HCT116 (cell line): ENCODE measurements at regions not wholly inside any gene's neighbourhood (a gene's known extent, or its start where the extent isn't known, plus 50 kb on each side); places are given as distances from the start of the nearest gene placed in this dataset.

Source experiments
- ATAC-seq: fragments of 200-7000 bp; cut with Tn5 transposase; 2 replicates; pipeline ENCODE4 v1.9.1; 2020; ENCODE audit warnings: mild to moderate bottlenecking, moderate library complexity
- BruUV-seq: library from RNA; stranded (reverse); fragments of 400-500 nt; replicated peaks from 2 replicates; lab custom pipeline; 2021; lab: Mats Ljungman, UMichigan
- CTCF ChIA-PET: fragments of 300-600 bp; sonication (Branson Sonifier 250); formaldehyde crosslinking; loops from one replicate; lab custom pipeline; 2021; ENCODE audit warnings: antibody characterized with exemption; lab: Charles Lee
- POLR2A ChIA-PET: fragments of 300-600, 350-600 bp; sonication (Branson Sonifier 250); formaldehyde crosslinking; loops from one replicate; lab custom pipeline; 2021; ENCODE audit warnings: antibody characterized with exemption; lab: Charles Lee
- RAD21 ChIA-PET, 2 experiments: fragments of 300-600 bp; sonication (Branson Sonifier 250); formaldehyde crosslinking; loops; one replicate each; lab custom pipeline; 2023; ENCODE audit warnings: low total read pairs in 2 of 2; ENCODE audit not compliant: uncharacterized antibody in 2 of 2, unreplicated experiment in 2 of 2, low non-redundant PET in 1 of 2; lab: Charles Lee
- DNase-seq: peaks from one replicate; pipeline ENCODE4 v3.0.0-alpha.2; 2010; ENCODE audit warnings: low read depth, low spot score
- H2AFZ ChIP-seq: fragments of 200-600 bp; shearing (Covaris generic), sonication (generic); 2 replicates; pipeline ENCODE4 v1.6.1; 2017; ENCODE audit warnings: low read depth, mixed run types, mixed read lengths, antibody characterized with exemption, low read length; ENCODE audit not compliant: poor library complexity, severe bottlenecking
- H3K27ac ChIP-seq: 2 replicates; pipeline ENCODE4 v1.5.1; 2012; ENCODE audit warnings: low read depth, low read length
- H3K27me3 ChIP-seq: fragments of 200-600 bp; sonication (generic); 2 replicates; pipeline ENCODE4 v1.6.1; 2016; ENCODE audit warnings: mixed run types, low read length, mixed read lengths; ENCODE audit not compliant: insufficient read depth
- H3K36me3 ChIP-seq, 2 experiments: fragments of 200-500 bp in 1 of 2; fragments of 200-600 bp in 1 of 2; sonication (Bioruptor generic) in 1 of 2; sonication (generic) in 1 of 2; 2 replicates each; pipeline versions ENCODE4 v1.5.1 to v1.6.1; 2014 to 2016; ENCODE audit warnings: low read length in 2 of 2, inconsistent platforms in 1 of 2, mixed read lengths in 1 of 2, mixed run types in 1 of 2; ENCODE audit not compliant: insufficient read depth in 2 of 2, control insufficient read depth in 1 of 2
- H3K4me1 ChIP-seq, 2 experiments: fragments of 200-600 bp in 1 of 2; sonication (generic) in 1 of 2; 2 replicates each; pipeline versions ENCODE4 v1.5.1 to v1.6.1; 2012 to 2017; ENCODE audit warnings: low read length in 2 of 2, inconsistent platforms in 1 of 2, mild to moderate bottlenecking in 1 of 2, mixed read lengths in 1 of 2, mixed run types in 1 of 2, moderate library complexity in 1 of 2; ENCODE audit not compliant: insufficient read depth in 2 of 2, control insufficient read depth in 1 of 2
- H3K4me2 ChIP-seq: fragments of 200-600 bp; sonication (generic); 2 replicates; pipeline ENCODE4 v1.6.1; 2017; ENCODE audit warnings: mixed run types, low read length, mixed read lengths
- H3K4me3 ChIP-seq, 2 experiments: fragments of 200-600 bp in 1 of 2; sonication (generic) in 1 of 2; replicated peaks in 1 of 2; 2 replicates each; pipeline ENCODE4 v1.5.1; 2011 to 2016; ENCODE audit warnings: low read length in 2 of 2, control low read depth in 1 of 2, low read depth in 1 of 2, mild to moderate bottlenecking in 1 of 2, mixed read lengths in 1 of 2, mixed run types in 1 of 2
- H3K79me2 ChIP-seq: fragments of 200-600 bp; sonication (generic); 2 replicates; pipeline ENCODE4 v1.6.1; 2017; ENCODE audit warnings: mild to moderate bottlenecking, mixed run types, low read length, moderate library complexity, mixed read lengths; ENCODE audit not compliant: insufficient read depth
- H3K9ac ChIP-seq: fragments of 200-600 bp; sonication (generic); 2 replicates; pipeline ENCODE4 v1.6.1; 2016; ENCODE audit warnings: low read length, mixed read lengths
- H3K9me2 ChIP-seq: fragments of 200-600 bp; sonication (generic), shearing (Covaris generic); 2 replicates; pipeline ENCODE4 v1.6.1; 2017; ENCODE audit warnings: mixed run types, mild to moderate bottlenecking, moderate library complexity; ENCODE audit not compliant: insufficient read depth
- H3K9me3 ChIP-seq, 2 experiments: fragments of 200-500 bp in 1 of 2; fragments of 200-600 bp in 1 of 2; sonication (Bioruptor generic) in 1 of 2; sonication (generic) in 1 of 2; 2 replicates each; pipeline ENCODE4 v1.6.1; 2014 to 2017; ENCODE audit warnings: low read length in 2 of 2, mixed read lengths in 2 of 2, inconsistent platforms in 1 of 2, low read depth in 1 of 2, mild to moderate bottlenecking in 1 of 2, mixed run types in 1 of 2, moderate library complexity in 1 of 2; ENCODE audit not compliant: control insufficient read depth in 1 of 2, insufficient read depth in 1 of 2
- H4K20me1 ChIP-seq: fragments of 200-600 bp; sonication (generic), shearing (Covaris generic); 2 replicates; pipeline ENCODE4 v1.6.1; 2017; ENCODE audit warnings: mixed run types, mild to moderate bottlenecking, moderate library complexity; ENCODE audit not compliant: insufficient read depth
- ATF3 ChIP-seq: IDR thresholded peaks from 2 replicates; pipeline ENCODE4 v1.6.1; 2012
- EGR1 ChIP-seq: IDR thresholded peaks from 2 replicates; pipeline ENCODE4 v1.6.1; 2012; ENCODE audit warnings: low read depth
- FOSL1 ChIP-seq: IDR thresholded peaks from 2 replicates; pipeline ENCODE4 v1.6.1; 2012; ENCODE audit warnings: low read depth
- JUND ChIP-seq: IDR thresholded peaks from 2 replicates; pipeline ENCODE4 v1.6.1; 2012
- POLR2A ChIP-seq: IDR thresholded peaks from 2 replicates; pipeline ENCODE4 v1.7.0; 2011; ENCODE audit warnings: borderline replicate concordance; ENCODE audit not compliant: insufficient read depth, insufficient read length; ENCODE audit errors: extremely low read depth
- RAD21 ChIP-seq: IDR thresholded peaks from 2 replicates; pipeline ENCODE4 v1.6.1; 2012; ENCODE audit warnings: low read depth, mild to moderate bottlenecking
- SIN3A ChIP-seq: IDR thresholded peaks from 2 replicates; pipeline ENCODE4 v1.6.1; 2012; ENCODE audit warnings: low read depth
- SRF ChIP-seq: IDR thresholded peaks from 2 replicates; pipeline ENCODE4 v1.6.1; 2012; ENCODE audit warnings: low read depth
- ZBTB33 ChIP-seq: IDR thresholded peaks from 2 replicates; pipeline ENCODE4 v1.6.1; 2011; ENCODE audit warnings: mild to moderate bottlenecking, low read length, moderate library complexity; ENCODE audit not compliant: insufficient replicate concordance; ENCODE audit errors: extremely low read depth
- intact Hi-C: fragments of 100-400 bp; cut with micrococcal nuclease; formaldehyde crosslinking; loops from 2 replicates; pipeline ENCODE4 v1.10.0; 2022
- TF ChIP-seq, protein P1 (sequence below): IDR thresholded peaks from 2 replicates; pipeline ENCODE4 v1.6.1; 2012; ENCODE audit warnings: low read depth

DNA sequence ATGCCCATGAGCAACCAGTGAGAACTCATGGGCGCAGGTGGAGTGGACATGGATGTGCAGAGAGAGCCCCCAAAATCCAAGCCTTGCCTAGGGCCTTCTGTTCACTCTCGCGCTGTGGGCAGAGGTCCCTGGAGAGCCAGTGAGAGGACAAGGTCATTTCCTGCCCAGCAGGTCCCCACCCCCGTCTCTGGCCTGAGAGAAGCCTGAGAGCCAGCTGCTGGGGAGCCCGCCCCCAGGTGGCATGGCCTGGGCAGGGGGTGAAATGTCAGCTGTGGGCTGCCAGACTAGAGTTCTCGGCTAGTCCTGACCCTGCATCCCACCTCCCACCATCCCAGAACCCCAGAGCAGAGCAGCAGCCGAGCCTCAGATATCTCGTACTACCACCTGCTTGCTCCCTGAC, 85.3 kb downstream of the BARX1 start:
- TF ChIP-seq RAD21 (no peak), POLR2A (no peak), SIN3A (no peak), EGR1 (no peak), ZBTB33 (no peak), JUND (no peak), ATF3 (no peak), SRF (no peak), FOSL1 (no peak)
- TF ChIP-seq, protein P1, sequence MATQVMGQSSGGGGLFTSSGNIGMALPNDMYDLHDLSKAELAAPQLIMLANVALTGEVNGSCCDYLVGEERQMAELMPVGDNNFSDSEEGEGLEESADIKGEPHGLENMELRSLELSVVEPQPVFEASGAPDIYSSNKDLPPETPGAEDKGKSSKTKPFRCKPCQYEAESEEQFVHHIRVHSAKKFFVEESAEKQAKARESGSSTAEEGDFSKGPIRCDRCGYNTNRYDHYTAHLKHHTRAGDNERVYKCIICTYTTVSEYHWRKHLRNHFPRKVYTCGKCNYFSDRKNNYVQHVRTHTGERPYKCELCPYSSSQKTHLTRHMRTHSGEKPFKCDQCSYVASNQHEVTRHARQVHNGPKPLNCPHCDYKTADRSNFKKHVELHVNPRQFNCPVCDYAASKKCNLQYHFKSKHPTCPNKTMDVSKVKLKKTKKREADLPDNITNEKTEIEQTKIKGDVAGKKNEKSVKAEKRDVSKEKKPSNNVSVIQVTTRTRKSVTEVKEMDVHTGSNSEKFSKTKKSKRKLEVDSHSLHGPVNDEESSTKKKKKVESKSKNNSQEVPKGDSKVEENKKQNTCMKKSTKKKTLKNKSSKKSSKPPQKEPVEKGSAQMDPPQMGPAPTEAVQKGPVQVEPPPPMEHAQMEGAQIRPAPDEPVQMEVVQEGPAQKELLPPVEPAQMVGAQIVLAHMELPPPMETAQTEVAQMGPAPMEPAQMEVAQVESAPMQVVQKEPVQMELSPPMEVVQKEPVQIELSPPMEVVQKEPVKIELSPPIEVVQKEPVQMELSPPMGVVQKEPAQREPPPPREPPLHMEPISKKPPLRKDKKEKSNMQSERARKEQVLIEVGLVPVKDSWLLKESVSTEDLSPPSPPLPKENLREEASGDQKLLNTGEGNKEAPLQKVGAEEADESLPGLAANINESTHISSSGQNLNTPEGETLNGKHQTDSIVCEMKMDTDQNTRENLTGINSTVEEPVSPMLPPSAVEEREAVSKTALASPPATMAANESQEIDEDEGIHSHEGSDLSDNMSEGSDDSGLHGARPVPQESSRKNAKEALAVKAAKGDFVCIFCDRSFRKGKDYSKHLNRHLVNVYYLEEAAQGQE: no peak
- intact Hi-C loops: no loop called here
- POLR2A ChIA-PET: no interaction called here
- BruUV-seq: no TSS peak
- Histone ChIP-seq H3K4me2 (no peak overlapping the region), H3K9ac (no peak overlapping the region), H2AFZ (no peak overlapping the region), H3K36me3 (no peaks in the 10 kb centered on the region), H3K4me3 (no peak overlapping the region), H3K79me2 (no peaks in the 10 kb centered on the region), H3K9me2 (no peaks in the 10 kb centered on the region), H3K27me3 (no peaks in the 10 kb centered on the region), H4K20me1 (no peaks in the 10 kb centered on the region), H3K27ac (no peak overlapping the region), H3K9me3 (peaks cover 9 to 16% of the 10 kb centered on the region in 2 experiments; a peak in 3 of 4 replicates), H3K4me1 (no peaks in the 10 kb centered on the region)
- CTCF ChIA-PET: no interaction called here
- DNase-seq (no peak), ATAC-seq (no peak)
- RAD21 ChIA-PET: no interaction called here
